Spinal cord (tissue), 9 donors: ENCODE measurements at regions not wholly inside any gene's neighbourhood (a gene's known extent, or its start where the extent isn't known, plus 50 kb on each side); places are given as distances from the start of the nearest gene placed in this dataset.

ENCODE experiments used
- DNase-seq, 6 donors: peaks; one replicate each; pipeline versions ENCODE4 v3.0.0 to v3.0.0-alpha.2; 2013 to 2015; ENCODE audit warnings: low spot score in 6 of 6, low read depth in 4 of 6
- H3K27ac ChIP-seq: one replicate; pipeline ENCODE4 v1.5.1; 2013; ENCODE audit warnings: low read depth, low read length, control low read depth
- H3K27me3 ChIP-seq: one replicate; pipeline ENCODE4 v1.6.1; 2013; ENCODE audit warnings: low read length; ENCODE audit not compliant: control insufficient read depth, insufficient read depth
- H3K36me3 ChIP-seq: one replicate; pipeline ENCODE4 v1.6.1; 2013; ENCODE audit warnings: low read length; ENCODE audit not compliant: control insufficient read depth, insufficient read depth
- H3K4me1 ChIP-seq: one replicate; pipeline ENCODE4 v1.6.1; 2013; ENCODE audit warnings: low read length; ENCODE audit not compliant: control insufficient read depth, insufficient read depth
- H3K4me3 ChIP-seq: one replicate; pipeline ENCODE4 v1.5.1; 2013; ENCODE audit warnings: low read depth, low read length, control low read depth
- H3K9me3 ChIP-seq: one replicate; pipeline ENCODE4 v1.6.1; 2013; ENCODE audit warnings: low read length; ENCODE audit not compliant: control insufficient read depth, insufficient read depth
- WGBS: methylation state at CpG from one replicate; pipeline ENCODE4 v1.1.5; 2013; ENCODE audit warnings: missing lambda C conversion rate; ENCODE audit not compliant: insufficient coverage; 5-methylcytosine and 5-hydroxymethylcytosine counted together
- donor health status: healthy.

DNA sequence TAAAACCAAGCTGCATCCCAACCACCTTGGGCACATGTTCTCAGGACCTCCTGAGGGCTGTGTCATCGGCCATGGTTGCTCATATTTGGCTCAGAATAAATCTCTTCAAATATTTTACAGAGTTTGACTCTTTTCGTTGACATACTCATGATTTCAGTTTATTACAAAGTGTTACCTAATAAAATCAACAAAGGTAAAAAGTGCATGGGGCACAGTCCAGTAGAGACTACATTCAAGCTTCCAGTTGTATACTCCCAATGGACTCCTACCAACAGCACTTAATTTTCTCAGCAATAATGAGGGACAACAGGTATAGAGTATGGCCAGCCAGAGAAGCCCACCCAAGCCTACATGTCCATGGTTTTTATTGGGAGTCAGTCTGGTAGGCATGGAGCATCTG, 347.9 kb upstream of the FAT3 start:
- no peaks in the 10 kb centered on the region for H3K9me3 ChIP-seq
- 100% methylated on average over 2 of the region's 2 CpGs for WGBS
- DNase-seq = no peak
- H3K36me3 ChIP-seq = no peaks in the 10 kb centered on the region
- no peaks in the 10 kb centered on the region for H3K27me3 ChIP-seq
- no peaks in the 10 kb centered on the region for H3K4me1 ChIP-seq
- no peak overlapping the region for H3K27ac ChIP-seq
- no peak overlapping the region for H3K4me3 ChIP-seq

GRCh38 chr11:91872243-91872642, 352.4 kb upstream of the FAT3 start:
- 84% methylated on average over 3 of the region's 5 CpGs for WGBS
- Histone ChIP-seq H3K4me3 (no peak overlapping the region), H3K27me3 (no peaks in the 10 kb centered on the region), H3K4me1 (no peaks in the 10 kb centered on the region), H3K36me3 (no peaks in the 10 kb centered on the region), H3K9me3 (no peaks in the 10 kb centered on the region), H3K27ac (no peak overlapping the region)
- DNase-seq = peak in 1 of 6 donors; percentile 44

DNA sequence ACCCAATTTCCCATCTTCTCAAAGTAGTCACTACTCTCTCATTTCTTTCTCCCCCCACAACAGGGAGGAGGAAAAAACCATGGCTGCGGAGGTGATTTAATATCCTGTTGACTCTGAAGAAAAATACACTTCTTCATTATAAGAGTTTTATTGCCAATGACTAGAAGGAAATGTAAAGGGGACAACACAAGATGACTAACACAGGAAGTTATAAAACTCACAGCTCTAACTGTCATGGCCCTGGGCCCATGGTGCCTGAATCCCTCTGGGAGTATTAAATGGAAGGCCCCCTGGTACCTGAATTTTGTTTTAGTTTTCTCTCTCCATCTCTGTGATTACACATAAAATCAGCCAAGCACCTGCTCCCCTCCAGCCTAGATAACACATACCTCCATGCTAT, 352.8 kb upstream of the FAT3 start:
- no CpG with 5 or more reads among the region's 1 CpG for WGBS
- H3K27me3 ChIP-seq = no peaks in the 10 kb centered on the region
- DNase-seq = no peak
- no peak overlapping the region for H3K27ac ChIP-seq
- H3K36me3 ChIP-seq = no peaks in the 10 kb centered on the region
- no peaks in the 10 kb centered on the region for H3K9me3 ChIP-seq
- H3K4me1 ChIP-seq = no peaks in the 10 kb centered on the region
- no peak overlapping the region for H3K4me3 ChIP-seq

GRCh38 chr11:91871048-91871447, 353.6 kb upstream of the FAT3 start:
- no peaks in the 10 kb centered on the region for H3K36me3 ChIP-seq
- WGBS = no CpG with 5 or more reads among the region's 2 CpGs
- H3K9me3 ChIP-seq = no peaks in the 10 kb centered on the region
- H3K27me3 ChIP-seq = no peaks in the 10 kb centered on the region
- no peak for DNase-seq
- no peak overlapping the region for H3K27ac ChIP-seq
- H3K4me3 ChIP-seq = no peak overlapping the region
- no peaks in the 10 kb centered on the region for H3K4me1 ChIP-seq

- H3K4me1 ChIP-seq = no peaks in the 10 kb centered on the region
- H3K4me3 ChIP-seq = no peak overlapping the region
- 0% methylated on average over 1 of the region's 2 CpGs for WGBS
- H3K9me3 ChIP-seq = no peaks in the 10 kb centered on the region
- no peaks in the 10 kb centered on the region for H3K36me3 ChIP-seq
- DNase-seq = peak in 3 of 6 donors; percentile 43 to 86 (median 73)
- H3K27ac ChIP-seq = no peak overlapping the region
- no peaks in the 10 kb centered on the region for H3K27me3 ChIP-seq
These were observed 354.9 kb upstream of the FAT3 start for GRCh38 chr11:91869686-91870085.

GRCh38 chr11:91866642-91867041, 358.0 kb upstream of the FAT3 start:
- H3K36me3 ChIP-seq = no peaks in the 10 kb centered on the region
- no peak for DNase-seq
- H3K27me3 ChIP-seq = no peaks in the 10 kb centered on the region
- H3K27ac ChIP-seq = no peak overlapping the region
- 94% methylated on average over 2 of the region's 3 CpGs for WGBS
- no peaks in the 10 kb centered on the region for H3K9me3 ChIP-seq
- H3K4me1 ChIP-seq = no peaks in the 10 kb centered on the region
- no peak overlapping the region for H3K4me3 ChIP-seq

DNA sequence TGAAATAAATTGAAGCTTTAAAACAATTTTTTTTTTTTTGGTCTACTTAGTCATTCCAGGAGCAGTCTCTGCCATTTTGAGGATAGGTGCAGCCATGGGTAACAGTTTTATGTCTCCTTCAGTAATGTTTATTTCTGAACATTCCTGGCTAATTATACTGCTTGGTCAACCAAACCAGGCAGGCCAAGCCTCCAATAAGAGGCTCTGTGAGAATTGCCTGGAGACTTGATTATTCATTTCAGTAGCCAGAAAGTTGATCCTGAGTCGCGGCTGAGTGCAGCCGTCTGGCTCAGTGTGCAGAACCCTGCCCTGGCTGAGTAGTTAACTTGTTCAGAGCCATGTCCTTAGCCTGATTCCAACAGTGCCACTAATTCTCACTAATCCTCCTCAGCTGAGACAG, 364.0 kb upstream of the FAT3 start:
- Histone ChIP-seq H3K27me3 (no peaks in the 10 kb centered on the region), H3K4me3 (no peak overlapping the region), H3K27ac (no peak overlapping the region), H3K9me3 (no peaks in the 10 kb centered on the region), H3K36me3 (no peaks in the 10 kb centered on the region), H3K4me1 (no peaks in the 10 kb centered on the region)
- WGBS = 47% methylated on average over 3 of the region's 3 CpGs
- DNase-seq = no peak

GRCh38 chr11:91859666-91860065, 365.0 kb upstream of the FAT3 start:
- Histone ChIP-seq H3K36me3 (no peaks in the 10 kb centered on the region), H3K27ac (no peak overlapping the region), H3K9me3 (no peaks in the 10 kb centered on the region), H3K27me3 (no peaks in the 10 kb centered on the region), H3K4me1 (no peaks in the 10 kb centered on the region), H3K4me3 (no peak overlapping the region)
- DNase-seq = no peak
- WGBS = 80% methylated on average over 1 of the region's 1 CpG

DNA sequence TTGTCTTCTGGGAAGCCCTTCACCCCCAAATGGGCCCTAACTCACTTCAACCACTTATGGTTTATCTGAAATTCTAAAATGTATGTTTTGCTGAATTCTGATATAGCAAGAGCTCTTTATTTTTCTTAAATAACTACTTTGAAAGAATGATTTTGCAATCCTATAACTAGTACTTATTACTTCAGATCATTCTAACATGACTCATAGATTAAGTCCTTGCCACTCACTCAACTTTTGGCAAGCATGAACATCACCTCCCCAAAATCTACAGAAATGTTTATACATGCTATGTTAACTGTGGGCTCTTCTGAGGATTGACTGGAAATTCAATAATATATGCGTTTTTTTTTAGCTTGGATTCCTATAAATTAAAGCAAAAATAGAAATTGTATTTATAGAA, 367.4 kb upstream of the FAT3 start:
- WGBS = no CpG with 5 or more reads among the region's 1 CpG
- no peak for DNase-seq
- H3K9me3 ChIP-seq = no peaks in the 10 kb centered on the region
- H3K36me3 ChIP-seq = no peaks in the 10 kb centered on the region
- no peaks in the 10 kb centered on the region for H3K27me3 ChIP-seq
- no peak overlapping the region for H3K4me3 ChIP-seq
- no peak overlapping the region for H3K27ac ChIP-seq
- H3K4me1 ChIP-seq = no peaks in the 10 kb centered on the region

- H3K4me3 ChIP-seq = no peak overlapping the region
- no peaks in the 10 kb centered on the region for H3K36me3 ChIP-seq
- DNase-seq = no peak
- H3K9me3 ChIP-seq = no peaks in the 10 kb centered on the region
- no CpG with 5 or more reads among the region's 1 CpG for WGBS
- H3K27ac ChIP-seq = no peak overlapping the region
- no peaks in the 10 kb centered on the region for H3K27me3 ChIP-seq
- H3K4me1 ChIP-seq = peaks cover 7% of the 10 kb centered on the region
These were observed 369.8 kb upstream of the FAT3 start for GRCh38 chr11:91854780-91855179.
